ENCODE measurements at regions not wholly inside any gene's neighbourhood (a gene's known extent, or its start where the extent isn't known, plus 50 kb on each side); places are given as distances from the start of the nearest gene placed in this dataset.

DNA sequence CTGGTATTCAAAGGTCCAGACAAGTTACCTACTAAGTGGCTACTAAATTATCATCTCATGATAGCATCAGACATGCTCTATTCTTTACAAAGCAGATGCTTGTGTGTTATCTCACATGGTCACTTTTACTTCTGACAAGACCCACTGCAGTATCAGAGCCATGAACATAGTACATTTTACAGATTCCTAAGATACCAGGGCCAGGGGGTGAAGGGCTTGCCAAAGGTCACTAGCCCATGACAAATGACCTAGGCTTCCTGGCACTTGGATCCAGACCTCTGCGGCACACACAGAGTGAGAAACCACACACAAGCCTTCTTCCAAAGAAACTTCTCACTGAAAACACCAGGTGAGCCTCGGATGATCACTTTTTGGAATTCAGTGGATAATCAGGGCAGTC, 446.8 kb downstream of the EIPR1 start:
- TF ChIP-seq POLR2A (IDR thresholded peaks at IDR 0.05) = no peak
- TF ChIP-seq, protein P1, sequence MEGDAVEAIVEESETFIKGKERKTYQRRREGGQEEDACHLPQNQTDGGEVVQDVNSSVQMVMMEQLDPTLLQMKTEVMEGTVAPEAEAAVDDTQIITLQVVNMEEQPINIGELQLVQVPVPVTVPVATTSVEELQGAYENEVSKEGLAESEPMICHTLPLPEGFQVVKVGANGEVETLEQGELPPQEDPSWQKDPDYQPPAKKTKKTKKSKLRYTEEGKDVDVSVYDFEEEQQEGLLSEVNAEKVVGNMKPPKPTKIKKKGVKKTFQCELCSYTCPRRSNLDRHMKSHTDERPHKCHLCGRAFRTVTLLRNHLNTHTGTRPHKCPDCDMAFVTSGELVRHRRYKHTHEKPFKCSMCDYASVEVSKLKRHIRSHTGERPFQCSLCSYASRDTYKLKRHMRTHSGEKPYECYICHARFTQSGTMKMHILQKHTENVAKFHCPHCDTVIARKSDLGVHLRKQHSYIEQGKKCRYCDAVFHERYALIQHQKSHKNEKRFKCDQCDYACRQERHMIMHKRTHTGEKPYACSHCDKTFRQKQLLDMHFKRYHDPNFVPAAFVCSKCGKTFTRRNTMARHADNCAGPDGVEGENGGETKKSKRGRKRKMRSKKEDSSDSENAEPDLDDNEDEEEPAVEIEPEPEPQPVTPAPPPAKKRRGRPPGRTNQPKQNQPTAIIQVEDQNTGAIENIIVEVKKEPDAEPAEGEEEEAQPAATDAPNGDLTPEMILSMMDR (IDR thresholded peaks at IDR 0.05 in 4 of 5, conservative IDR thresholded peaks at IDR 0.05 in 1 of 5) = no peak

Data from gastrocnemius medialis (tissue), 4 donors.